Keratinocyte (primary cell): ENCODE measurements at regions not wholly inside any gene's neighbourhood (a gene's known extent, or its start where the extent isn't known, plus 50 kb on each side); places are given as distances from the start of the nearest gene placed in this dataset.

ENCODE experiments used
- DNase-seq: peaks from one replicate; pipeline ENCODE4 v3.0.0-alpha.2; 2011; ENCODE audit warnings: low read depth, missing footprints, low spot score
- FAIRE-seq: peaks from 2 replicates; lab custom pipeline; 2011; peaks lifted over from hg19 to GRCh38; lab: Jason Lieb, UNC
- H2AFZ ChIP-seq: 2 replicates; pipeline ENCODE4 v1.6.0; 2012; ENCODE audit warnings: low read length, control low read depth, inconsistent platforms; ENCODE audit not compliant: control insufficient read depth
- H3K27ac ChIP-seq: 2 replicates; pipeline ENCODE4 v1.5.1; 2011; ENCODE audit warnings: low read length; ENCODE audit not compliant: control insufficient read depth, insufficient read depth
- H3K27me3 ChIP-seq: 3 replicates; pipeline ENCODE4 v1.6.0; 2011; ENCODE audit warnings: low read length; ENCODE audit not compliant: control insufficient read depth, insufficient read depth; ENCODE audit errors: extremely low read depth
- H3K36me3 ChIP-seq, 2 experiments: 2 replicates in 1 of 2; 3 replicates in 1 of 2; pipeline ENCODE4 v1.5.1; 2011; ENCODE audit warnings: low read length in 2 of 2, mild to moderate bottlenecking in 1 of 2; ENCODE audit not compliant: control insufficient read depth in 2 of 2, insufficient read depth in 2 of 2; ENCODE audit errors: extremely low read depth in 1 of 2
- H3K4me1 ChIP-seq: 3 replicates; pipeline ENCODE4 v1.5.1; 2011; ENCODE audit warnings: low read length; ENCODE audit not compliant: control insufficient read depth, insufficient read depth; ENCODE audit errors: extremely low read depth
- H3K4me2 ChIP-seq: 3 replicates; pipeline ENCODE4 v1.6.0; 2011; ENCODE audit warnings: low read depth, low read length; ENCODE audit not compliant: control insufficient read depth, insufficient read depth; ENCODE audit errors: extremely low read depth
- H3K4me3 ChIP-seq, 3 experiments: fragments of 200-600 bp in 1 of 3; sonication (generic) in 1 of 3; 2 replicates in 2 of 3; 3 replicates in 1 of 3; pipeline ENCODE4 v1.5.1; 2011 to 2016; ENCODE audit warnings: low read length in 3 of 3, mild to moderate bottlenecking in 3 of 3, control low read depth in 2 of 3, inconsistent platforms in 1 of 3, low read depth in 1 of 3, mixed read lengths in 1 of 3, mixed run types in 1 of 3, moderate library complexity in 1 of 3; ENCODE audit not compliant: control insufficient read depth in 2 of 3, insufficient read depth in 2 of 3; ENCODE audit errors: extremely low read depth in 1 of 3
- H3K79me2 ChIP-seq: 2 replicates; pipeline ENCODE4 v1.6.0; 2012; ENCODE audit warnings: low read length; ENCODE audit not compliant: control insufficient read depth, insufficient read depth
- H3K9ac ChIP-seq: 3 replicates; pipeline ENCODE4 v1.6.0; 2011; ENCODE audit warnings: low read length; ENCODE audit not compliant: control insufficient read depth, insufficient read depth; ENCODE audit errors: extremely low read depth
- H3K9me1 ChIP-seq: 3 replicates; pipeline ENCODE4 v1.6.0; 2011; ENCODE audit warnings: low read length; ENCODE audit not compliant: control insufficient read depth, insufficient read depth; ENCODE audit errors: extremely low read depth
- H3K9me3 ChIP-seq: 2 replicates; pipeline ENCODE4 v1.5.1; 2012; ENCODE audit warnings: low read depth, low read length; ENCODE audit not compliant: control insufficient read depth
- H4K20me1 ChIP-seq: 3 replicates; pipeline ENCODE4 v1.6.0; 2011; ENCODE audit warnings: low read length; ENCODE audit not compliant: control insufficient read depth, insufficient read depth; ENCODE audit errors: extremely low read depth
- CTCF ChIP-seq, 3 experiments: IDR thresholded peaks in 1 of 3; conservative IDR thresholded peaks in 1 of 3; optimal IDR thresholded peaks in 1 of 3; 2 replicates in 2 of 3; 3 replicates in 1 of 3; pipeline versions ENCODE3 to v1.5.1; 2011; ENCODE audit warnings: low read length in 3 of 3, mild to moderate bottlenecking in 3 of 3, moderate library complexity in 2 of 3, control low read depth in 1 of 3, inconsistent platforms in 1 of 3; ENCODE audit not compliant: insufficient read depth in 2 of 3; ENCODE audit errors: extremely low read depth in 1 of 3
- EZH2 ChIP-seq: IDR thresholded peaks from one replicate; pipeline ENCODE4 v1.6.1; 2012; ENCODE audit warnings: inconsistent platforms, mild to moderate bottlenecking, low read length, moderate library complexity
- dilution Hi-C: fragments of 300-500 bp; cut with MboI; formaldehyde crosslinking; loops from one replicate; pipeline ENCODE4 v1.7.0; 2020; ENCODE audit warnings: low sequenced_read_pairs; ENCODE audit not compliant: extremely low pct_ligation_motif_present

DNA sequence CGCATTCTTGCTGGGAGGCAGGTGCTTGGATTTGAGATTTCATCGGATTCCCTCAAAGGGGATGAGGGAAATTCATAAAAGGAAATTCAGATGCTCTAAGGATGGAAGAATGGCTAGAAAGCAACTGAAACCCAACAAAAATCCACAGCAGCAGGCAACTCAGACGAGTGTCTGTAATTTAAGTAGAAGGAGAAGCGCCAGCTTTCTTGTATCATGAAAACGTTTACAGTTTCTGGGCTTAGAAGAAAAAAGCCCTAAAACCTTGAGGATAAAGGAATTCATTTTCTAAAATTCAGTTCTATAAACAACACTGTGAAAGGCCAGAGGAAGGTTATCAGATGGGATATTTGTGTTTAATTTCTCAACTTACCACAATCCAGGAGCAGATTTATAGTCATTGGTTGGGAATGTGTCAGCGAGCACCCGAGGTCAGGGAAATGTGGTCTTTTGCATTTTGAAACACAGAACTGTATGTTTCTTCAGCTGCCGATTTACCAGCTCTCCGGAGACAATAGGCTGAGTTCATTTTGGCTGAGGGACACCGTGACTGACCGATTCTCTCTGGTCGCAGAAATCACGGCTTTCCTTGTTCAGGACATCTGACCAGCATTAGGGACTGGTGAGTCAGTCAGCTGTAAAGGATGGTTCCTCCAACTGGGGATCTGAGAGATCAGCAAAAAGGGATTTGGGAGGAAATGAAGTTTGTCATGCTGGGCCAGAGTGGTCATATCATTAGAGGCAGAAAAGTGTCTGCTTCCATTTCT, 111.6 kb upstream of the ERRFI1 start:
- H3K9ac ChIP-seq, result no peak overlapping the region
- dilution Hi-C loops, result no loop called here

GRCh38 chr1:8136766-8137165, 110.7 kb upstream of the ERRFI1 start:
- H3K4me2 ChIP-seq, result no peak overlapping the region
- H3K27ac ChIP-seq, result no peak overlapping the region
- no peaks in the 10 kb centered on the region for H3K79me2 ChIP-seq
- no peaks in the 10 kb centered on the region for H3K9me3 ChIP-seq
- H2AFZ ChIP-seq, result no peak overlapping the region
- H4K20me1 ChIP-seq, result no peaks in the 10 kb centered on the region
- H3K27me3 ChIP-seq, result no peaks in the 10 kb centered on the region
- H3K9me1 ChIP-seq, result no peaks in the 10 kb centered on the region
- dilution Hi-C loops, result no loop called here
- H3K4me3 ChIP-seq, result no peak overlapping the region
- peaks cover 33% of the 10 kb centered on the region for H3K4me1 ChIP-seq
- FAIRE-seq (no peak), DNase-seq (no peak)
- no peaks in the 10 kb centered on the region for H3K36me3 ChIP-seq
- no peak overlapping the region for H3K9ac ChIP-seq
- TF ChIP-seq EZH2 (no peak), CTCF (optimal IDR thresholded peaks at IDR 0.05 in 1 of 3, IDR thresholded peaks at IDR 0.05 in 1 of 3, conservative IDR thresholded peaks at IDR 0.05 in 1 of 3; ENCODE audit: extremely low read depth in 1 of 3, insufficient read depth in 2 of 3, low read length in 3 of 3) (no peak)

More for the DNA sequence above, 111.6 kb upstream of the ERRFI1 start:
- H2AFZ ChIP-seq, result no peak overlapping the region
- no peaks in the 10 kb centered on the region for H3K36me3 ChIP-seq
- no peaks in the 10 kb centered on the region for H3K9me3 ChIP-seq
- H3K4me2 ChIP-seq, result no peak overlapping the region
- H3K79me2 ChIP-seq, result no peaks in the 10 kb centered on the region
- FAIRE-seq (no peak), DNase-seq (no peak)
- no peaks in the 10 kb centered on the region for H3K27me3 ChIP-seq
- no peaks in the 10 kb centered on the region for H3K9me1 ChIP-seq
- TF ChIP-seq EZH2 (no peak), CTCF (optimal IDR thresholded peaks at IDR 0.05 in 1 of 3, IDR thresholded peaks at IDR 0.05 in 1 of 3, conservative IDR thresholded peaks at IDR 0.05 in 1 of 3; ENCODE audit: extremely low read depth in 1 of 3, insufficient read depth in 2 of 3, low read length in 3 of 3) (no peak)
- H4K20me1 ChIP-seq, result no peaks in the 10 kb centered on the region
- no peak overlapping the region for H3K27ac ChIP-seq
- peaks cover 33% of the 10 kb centered on the region for H3K4me1 ChIP-seq
- H3K4me3 ChIP-seq, result no peak overlapping the region
